ENCODE measurements at regions not wholly inside any gene's neighbourhood (a gene's known extent, or its start where the extent isn't known, plus 50 kb on each side); places are given as distances from the start of the nearest gene placed in this dataset.
"Not testable (repeated sequence)": the region's sequence is repeated elsewhere in the genome, so short reads cannot be mapped to it uniquely, and the experiment has no call there.

DNA sequence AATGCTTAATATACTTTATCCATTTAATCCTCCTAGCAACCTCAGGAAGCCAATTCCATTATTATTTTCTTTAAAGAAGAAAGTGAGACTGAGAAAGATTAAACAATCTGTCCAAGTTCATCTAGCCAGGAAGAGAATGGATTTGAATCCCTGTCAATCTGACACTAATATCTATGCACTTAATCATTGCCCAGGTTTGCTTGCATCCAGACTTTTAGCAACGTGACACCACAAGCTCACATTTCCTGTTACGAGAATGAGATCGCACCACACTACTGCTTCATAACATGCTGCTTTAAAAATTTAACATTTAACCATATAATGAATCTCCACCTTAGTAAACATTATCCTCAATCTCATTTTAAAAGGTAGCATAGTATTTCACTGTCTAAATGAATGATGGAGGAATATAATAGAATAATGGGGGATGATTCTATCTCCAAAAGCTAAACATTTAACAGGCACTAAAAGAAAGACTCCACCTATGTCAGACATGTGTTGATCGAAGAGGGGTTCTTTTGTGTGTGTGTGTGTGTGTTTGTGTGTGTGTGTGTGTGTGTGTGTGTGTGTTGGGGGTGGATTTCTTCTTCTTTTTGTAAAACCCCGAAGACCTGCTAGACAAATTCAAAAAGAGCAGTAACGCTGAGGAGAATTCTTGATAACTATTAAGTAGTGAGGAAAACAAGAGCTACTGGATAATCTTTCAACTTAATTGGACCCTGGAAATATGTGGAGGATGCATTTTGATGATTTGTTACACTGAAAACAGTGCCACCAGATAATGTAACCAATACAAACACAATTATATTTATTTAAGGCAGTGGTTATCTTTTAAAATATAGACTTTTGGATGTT, 138.7 kb upstream of the NR3C1 start:
- TF ChIP-seq ZNF274 (IDR thresholded peaks at IDR 0.05; ENCODE audit: low read depth, low read length), result no peak
- H3K4me3 ChIP-seq (ENCODE audit: low read length), result no peak overlapping the region

DNA sequence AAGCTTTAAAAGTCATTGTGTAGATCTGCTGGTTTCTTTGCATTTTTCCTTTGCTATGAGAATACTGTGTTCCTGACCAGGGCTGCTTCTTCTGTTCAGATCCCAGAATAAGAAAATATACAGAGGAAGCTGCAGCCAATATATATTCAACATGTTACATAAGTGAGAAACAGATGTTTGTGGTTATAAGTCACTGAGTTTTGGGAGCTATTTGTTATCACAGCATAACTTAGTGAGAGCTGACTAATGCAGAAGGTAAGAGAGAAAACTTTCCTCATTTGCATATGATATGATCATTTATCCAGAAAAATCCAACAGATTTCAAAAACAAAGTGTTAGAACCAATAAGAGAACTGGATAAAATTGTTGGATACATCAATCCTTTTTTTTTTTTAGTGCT, 136.3 kb upstream of the NR3C1 start:
- no peak for TF ChIP-seq ZNF274 (IDR thresholded peaks at IDR 0.05; ENCODE audit: low read depth, low read length)
- no peak overlapping the region for H3K4me3 ChIP-seq (ENCODE audit: low read length)

DNA sequence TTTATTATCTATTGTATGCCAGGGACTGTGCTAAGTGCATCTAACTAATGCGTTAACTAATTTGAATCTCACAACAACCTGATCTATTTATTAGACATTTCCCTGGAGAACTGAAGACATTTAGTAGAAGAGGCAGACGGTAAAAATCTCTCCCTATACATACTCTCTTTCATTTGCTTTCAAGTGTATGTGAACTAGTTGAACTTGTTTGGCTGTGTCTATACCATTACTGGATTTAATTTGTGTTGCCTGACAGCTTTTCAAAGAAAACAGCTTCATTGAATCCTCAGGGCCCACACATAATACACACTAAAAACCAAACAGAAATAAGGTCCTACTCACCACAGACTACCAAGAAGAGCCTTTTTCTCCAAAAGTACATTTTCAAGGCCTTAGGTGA, 133.6 kb upstream of the NR3C1 start:
- TF ChIP-seq ZNF274 (IDR thresholded peaks at IDR 0.05; ENCODE audit: low read depth, low read length), result no peak
- H3K4me3 ChIP-seq (ENCODE audit: low read length), result no peak overlapping the region

DNA sequence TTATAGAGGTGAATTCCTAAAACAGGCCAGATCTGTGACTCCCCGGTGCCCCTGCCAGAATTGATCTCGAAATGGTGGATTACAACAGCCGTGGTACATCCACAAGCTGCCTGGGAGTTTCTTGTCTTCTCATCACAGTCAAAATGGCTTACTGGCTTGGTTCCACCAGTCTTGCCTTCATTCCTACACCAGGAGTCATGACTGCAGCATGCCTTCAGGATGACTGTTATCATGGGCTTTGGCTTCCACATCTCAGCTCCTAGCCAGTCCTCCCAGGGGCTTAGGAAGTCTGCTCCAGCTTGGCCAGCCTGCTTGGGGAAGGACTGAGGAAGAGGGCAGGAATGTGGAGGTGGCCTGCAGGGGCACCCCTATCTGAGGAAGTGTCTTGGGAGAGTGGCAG, 132.9 kb upstream of the NR3C1 start:
- no peak for TF ChIP-seq ZNF274 (IDR thresholded peaks at IDR 0.05; ENCODE audit: low read depth, low read length)
- H3K4me3 ChIP-seq (ENCODE audit: low read length), result no peak overlapping the region

DNA sequence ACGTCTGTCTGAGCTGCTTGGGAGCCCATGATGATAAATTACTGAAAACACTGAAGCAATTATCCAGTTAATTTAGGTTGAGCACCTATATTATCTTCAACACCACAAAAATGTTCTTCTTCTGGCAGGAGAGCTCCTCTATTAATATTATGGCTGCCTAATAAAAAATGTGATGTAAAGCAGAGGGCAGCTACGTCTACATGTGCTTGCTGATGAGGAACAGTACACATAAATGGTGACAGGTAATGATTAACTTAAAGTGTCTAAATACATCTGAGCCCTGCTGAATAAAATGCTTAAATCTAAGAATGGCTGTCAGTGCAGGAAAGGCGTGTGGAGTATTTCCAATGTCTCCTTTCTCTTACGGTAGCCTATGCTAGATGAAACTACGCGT, 131.3 kb upstream of the NR3C1 start:
- no peak for TF ChIP-seq ZNF274 (IDR thresholded peaks at IDR 0.05; ENCODE audit: low read depth, low read length)

DNA sequence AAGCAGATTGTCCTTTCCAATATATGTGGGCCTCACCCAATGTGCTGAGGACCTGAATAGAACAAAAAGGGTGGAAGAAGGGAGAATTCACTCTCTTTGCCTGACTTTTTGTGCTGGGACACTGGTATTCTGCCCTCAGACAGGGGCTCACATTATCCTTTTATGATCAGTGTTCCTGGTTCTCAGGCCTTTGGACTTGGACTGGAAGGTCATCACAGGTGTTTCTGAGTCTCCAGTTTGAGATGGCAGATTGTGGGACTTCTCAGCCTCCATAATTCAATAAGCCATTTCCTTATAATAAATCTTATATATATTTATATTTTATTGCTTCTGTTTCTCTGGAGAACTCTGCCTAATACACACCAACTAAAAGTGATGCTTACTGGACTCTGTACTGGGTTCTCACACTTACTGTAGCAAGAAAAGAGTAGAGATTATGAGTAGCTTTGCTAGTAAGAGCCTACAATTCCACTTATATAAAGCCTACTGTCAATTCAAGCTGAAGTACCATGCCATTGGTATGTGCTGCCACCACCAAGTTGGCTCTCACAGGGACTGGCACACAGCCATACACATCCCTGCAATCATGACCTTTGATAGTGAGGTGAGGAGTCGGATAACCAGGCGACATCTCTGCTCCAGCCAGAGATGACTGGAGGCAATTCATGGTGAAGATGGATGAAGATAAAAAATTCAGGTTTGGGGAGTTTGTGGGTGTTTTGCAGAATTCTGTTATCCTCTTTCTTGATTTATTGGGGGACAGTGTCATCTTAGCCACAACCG, 130.7 kb upstream of the NR3C1 start:
- no peak overlapping the region for H3K4me3 ChIP-seq (ENCODE audit: low read length)
- no peak for TF ChIP-seq ZNF274 (IDR thresholded peaks at IDR 0.05; ENCODE audit: low read depth, low read length)

More for the DNA sequence above, 131.3 kb upstream of the NR3C1 start:
- H3K4me3 ChIP-seq (ENCODE audit: low read length), result no peak overlapping the region

DNA sequence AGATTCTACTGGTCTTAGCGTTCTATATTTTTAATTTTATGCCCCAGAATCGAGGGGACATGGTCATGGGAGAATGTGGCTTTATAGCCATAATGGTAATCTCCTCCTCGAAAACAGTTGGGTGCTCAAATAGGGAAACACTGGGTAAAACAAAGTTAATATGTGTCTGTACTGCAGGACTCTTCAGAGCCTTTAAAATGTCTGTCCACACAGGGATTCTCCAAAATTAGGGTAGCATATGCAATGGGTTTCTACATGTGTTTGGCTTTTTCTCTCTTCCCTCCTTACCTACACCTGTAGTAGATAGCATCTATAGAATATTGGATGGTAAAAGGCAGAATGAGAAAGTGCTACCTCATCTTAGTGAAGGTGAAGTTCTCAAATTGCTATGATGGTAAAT, 130.0 kb upstream of the NR3C1 start:
- TF ChIP-seq ZNF274 (IDR thresholded peaks at IDR 0.05; ENCODE audit: low read depth, low read length), result no peak
- no peak overlapping the region for H3K4me3 ChIP-seq (ENCODE audit: low read length)

DNA sequence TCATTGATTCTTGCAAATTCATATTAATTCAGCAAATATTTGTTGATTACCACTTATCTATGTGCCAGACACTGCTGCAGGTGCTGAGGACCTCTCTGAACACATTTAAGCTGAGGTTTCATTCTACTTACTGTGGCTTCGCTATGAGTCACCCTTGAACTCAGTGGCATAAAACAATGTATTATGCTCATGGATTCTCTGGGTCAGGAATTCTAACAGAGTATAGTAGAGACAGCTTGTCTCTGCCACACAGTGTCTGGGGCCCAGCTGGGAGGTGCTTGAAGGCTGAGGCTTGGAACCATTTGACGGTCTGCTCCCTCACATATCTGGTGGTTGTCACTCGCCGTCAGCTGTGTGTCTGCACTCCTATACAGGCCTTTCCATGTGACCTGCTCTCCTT, 124.3 kb upstream of the NR3C1 start:
- TF ChIP-seq ZNF274 (IDR thresholded peaks at IDR 0.05; ENCODE audit: low read depth, low read length), result no peak

DNA sequence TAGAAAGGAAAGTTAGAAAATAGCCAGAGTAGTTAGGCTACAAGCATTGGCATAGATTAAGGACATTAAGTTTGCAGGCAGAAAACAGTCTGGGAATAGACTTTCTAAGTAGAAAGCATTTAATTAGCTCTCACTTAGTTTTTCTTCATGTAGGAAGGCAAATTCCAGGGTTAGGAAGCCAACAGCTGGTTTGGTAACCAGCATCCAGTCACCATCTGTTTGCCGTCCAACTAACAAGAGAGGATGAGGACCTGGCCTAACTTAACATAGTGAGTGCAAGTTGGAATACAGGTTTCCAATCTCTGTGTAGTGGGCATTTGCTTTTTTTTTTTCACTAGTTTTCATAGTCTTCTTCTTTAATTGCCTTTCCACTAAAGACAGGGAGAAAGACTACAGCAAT, 121.7 kb upstream of the NR3C1 start:
- TF ChIP-seq ZNF274 (IDR thresholded peaks at IDR 0.05; ENCODE audit: low read depth, low read length), result no peak
- H3K4me3 ChIP-seq (ENCODE audit: low read length), result no peak overlapping the region

More for the DNA sequence above, 124.3 kb upstream of the NR3C1 start:
- H3K4me3 ChIP-seq (ENCODE audit: low read length), result no peak overlapping the region

DNA sequence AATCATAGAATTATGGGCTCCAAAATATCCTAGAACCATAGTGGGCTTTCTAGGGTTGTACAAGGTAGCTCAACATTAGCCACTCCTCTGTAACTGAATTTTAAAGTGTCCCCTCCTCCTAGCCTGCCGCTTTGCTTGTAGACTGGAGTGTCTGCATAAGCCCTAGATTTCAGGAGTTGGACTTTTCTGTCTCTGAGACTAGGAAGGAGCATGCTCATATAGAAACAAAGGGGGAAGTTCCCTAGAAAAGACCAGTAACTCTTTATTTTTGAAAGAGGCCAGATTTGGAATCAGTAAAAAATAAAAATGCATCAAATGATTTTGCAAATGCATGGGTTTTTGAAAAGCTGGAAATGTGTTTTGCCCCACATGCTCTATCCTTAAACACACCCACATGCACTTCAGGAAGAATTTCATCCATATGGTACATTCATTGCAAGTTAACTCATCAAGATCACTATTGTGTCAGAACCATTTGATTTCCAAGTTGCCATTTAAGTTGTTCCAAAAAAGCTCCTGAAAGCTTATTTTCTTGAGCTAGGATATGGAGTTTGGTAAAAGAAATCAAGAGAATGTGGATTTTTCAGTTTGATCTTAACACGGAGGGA, 121.0 kb upstream of the NR3C1 start:
- no peak for TF ChIP-seq ZNF274 (IDR thresholded peaks at IDR 0.05; ENCODE audit: low read depth, low read length)
- no peak overlapping the region for H3K4me3 ChIP-seq (ENCODE audit: low read length)

DNA sequence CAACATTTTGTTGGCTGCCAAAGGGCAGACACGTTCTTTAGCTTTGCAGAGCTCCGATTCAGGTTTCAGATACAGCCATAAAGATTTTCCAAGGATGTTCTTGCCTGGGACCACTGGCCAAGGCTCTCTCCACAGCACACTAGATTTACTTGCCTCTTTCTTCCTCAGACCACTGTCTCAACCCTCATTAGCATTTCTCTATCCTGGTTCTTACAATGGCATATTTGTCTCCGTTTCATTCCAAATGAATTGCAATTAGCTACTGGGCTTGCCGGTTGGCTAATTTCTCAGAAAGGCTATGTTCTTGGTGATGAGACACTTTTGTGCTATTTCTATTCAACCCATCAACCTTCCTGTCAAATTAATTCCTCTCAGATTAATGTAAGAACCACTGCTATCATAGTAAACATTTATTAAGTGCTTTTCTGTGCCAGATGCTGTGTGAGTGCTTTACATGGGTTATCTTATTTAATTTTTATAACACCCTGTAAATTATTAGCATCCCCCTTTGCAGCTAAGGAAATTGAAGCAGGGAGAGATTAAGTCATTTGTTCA, 118.4 kb upstream of the NR3C1 start:
- TF ChIP-seq ZNF274 (IDR thresholded peaks at IDR 0.05; ENCODE audit: low read depth, low read length), result no peak
- no peak overlapping the region for H3K4me3 ChIP-seq (ENCODE audit: low read length)

DNA sequence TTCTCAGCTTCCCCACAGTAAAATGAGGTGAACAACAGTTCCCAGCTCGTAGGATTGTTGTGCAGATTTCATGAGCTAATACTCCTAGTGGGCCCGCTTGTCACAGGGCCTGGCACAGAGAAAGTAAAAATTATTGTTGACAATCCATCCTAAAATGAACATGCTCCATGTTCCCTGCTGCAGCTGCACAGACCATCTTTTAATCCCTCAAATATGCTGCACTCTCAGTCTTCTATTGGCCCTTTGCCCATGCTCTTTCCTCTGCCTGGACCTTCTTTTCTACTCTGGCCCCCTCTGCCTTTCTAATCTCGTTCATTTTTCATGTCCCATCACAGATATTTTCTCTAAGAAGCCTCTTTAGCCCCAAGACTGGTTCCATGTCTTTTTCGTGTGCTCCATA, 117.7 kb upstream of the NR3C1 start:
- no peak overlapping the region for H3K4me3 ChIP-seq (ENCODE audit: low read length)
- TF ChIP-seq ZNF274 (IDR thresholded peaks at IDR 0.05; ENCODE audit: low read depth, low read length), result no peak

DNA sequence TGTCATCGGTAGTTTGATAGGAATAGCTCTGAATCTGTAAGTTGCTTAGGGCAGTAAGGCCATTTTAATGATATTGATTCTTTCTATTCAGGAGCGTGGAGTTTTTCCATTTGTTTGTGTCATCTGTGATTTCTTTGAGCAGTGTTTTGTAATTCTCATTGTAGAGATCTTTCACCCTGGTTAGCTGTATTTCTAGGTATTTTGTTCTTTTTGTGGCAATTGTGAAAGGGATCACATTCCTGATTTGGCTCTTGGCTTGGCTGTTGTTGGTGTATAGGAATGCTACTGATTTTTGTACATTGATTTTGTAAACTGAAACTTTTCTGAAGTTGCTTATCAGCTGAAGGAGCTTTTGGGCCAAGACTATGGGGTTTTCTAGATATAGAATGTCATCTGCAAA, 115.7 kb upstream of the NR3C1 start:
- H3K4me3 ChIP-seq (ENCODE audit: low read length), result not testable (repeated sequence)

DNA sequence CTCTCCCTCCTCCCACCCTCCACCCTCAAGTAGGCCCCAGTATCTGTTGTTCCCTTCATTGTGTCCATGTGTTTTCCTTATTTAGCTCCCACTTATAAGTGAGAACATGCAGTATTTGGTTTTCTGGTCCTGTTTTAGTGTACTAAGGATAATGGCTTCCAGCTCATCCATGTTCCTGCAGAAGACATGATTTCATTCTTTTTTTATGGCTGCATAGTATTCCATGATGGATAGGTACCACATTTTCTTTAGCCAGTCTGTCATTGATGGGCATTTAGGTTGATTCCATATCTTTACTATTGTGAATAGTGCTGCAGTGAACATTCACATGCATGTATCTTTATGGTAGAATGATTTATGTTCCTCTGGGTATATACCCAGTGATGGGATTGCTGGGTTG, 114.3 kb upstream of the NR3C1 start:
- H3K4me3 ChIP-seq (ENCODE audit: low read length), result not testable (repeated sequence)

DNA sequence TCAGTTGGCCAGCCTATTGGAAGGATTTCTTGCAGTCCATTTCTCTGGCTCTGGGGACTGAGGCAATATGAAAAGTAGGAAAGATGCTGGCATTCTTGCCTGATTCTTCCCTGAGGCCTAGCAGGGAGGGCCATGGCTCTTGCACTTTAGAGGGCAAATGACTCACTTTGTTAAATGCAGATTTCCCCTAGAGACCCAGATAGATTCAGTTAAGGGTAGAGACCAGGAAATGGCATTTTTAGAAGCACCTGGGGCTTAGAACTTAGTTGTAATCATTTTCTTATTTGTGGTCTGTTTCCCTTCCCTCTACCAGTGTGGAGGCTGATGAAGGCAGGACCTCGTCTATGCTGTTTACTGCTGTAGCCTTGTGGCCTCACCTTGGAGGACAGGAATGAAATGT, 112.8 kb upstream of the NR3C1 start:
- TF ChIP-seq ZNF274 (IDR thresholded peaks at IDR 0.05; ENCODE audit: low read depth, low read length), result no peak
- H3K4me3 ChIP-seq (ENCODE audit: low read length), result no peak overlapping the region

All from GM08714 (cell line).